ENCODE measurements at regions not wholly inside any gene's neighbourhood (a gene's known extent, or its start where the extent isn't known, plus 50 kb on each side); places are given as distances from the start of the nearest gene placed in this dataset.

GRCh38 chr3:69524816-69525215, 138.9 kb upstream of the FRMD4B start:
- no peak overlapping the region for H3K4me3 ChIP-seq (ENCODE audit: low read depth, low read length)
- no peak for TF ChIP-seq CTCF (IDR thresholded peaks at IDR 0.05; ENCODE audit: borderline replicate concordance, insufficient read depth, low read depth, low read length)

GRCh38 chr3:69521286-69521685, 135.4 kb upstream of the FRMD4B start:
- H3K4me3 ChIP-seq (ENCODE audit: low read depth, low read length), result no peak overlapping the region
- TF ChIP-seq CTCF (IDR thresholded peaks at IDR 0.05; ENCODE audit: borderline replicate concordance, insufficient read depth, low read depth, low read length), result no peak

- TF ChIP-seq CTCF (IDR thresholded peaks at IDR 0.05; ENCODE audit: borderline replicate concordance, insufficient read depth, low read depth, low read length), result no peak
- no peak overlapping the region for H3K4me3 ChIP-seq (ENCODE audit: low read depth, low read length)
Observed at GRCh38 chr3:69511361-69511760, 125.5 kb upstream of the FRMD4B start.

GRCh38 chr3:69510481-69511030, 124.7 kb upstream of the FRMD4B start:
- H3K4me3 ChIP-seq (ENCODE audit: low read depth, low read length), result no peak overlapping the region
- TF ChIP-seq CTCF (IDR thresholded peaks at IDR 0.05; ENCODE audit: borderline replicate concordance, insufficient read depth, low read depth, low read length), result no peak

- no peak overlapping the region for H3K4me3 ChIP-seq (ENCODE audit: low read depth, low read length)
- TF ChIP-seq CTCF (IDR thresholded peaks at IDR 0.05; ENCODE audit: borderline replicate concordance, insufficient read depth, low read depth, low read length), result no peak
Observed at GRCh38 chr3:69509288-69509687, 123.4 kb upstream of the FRMD4B start.

- TF ChIP-seq CTCF (IDR thresholded peaks at IDR 0.05; ENCODE audit: borderline replicate concordance, insufficient read depth, low read depth, low read length), result no peak
- H3K4me3 ChIP-seq (ENCODE audit: low read depth, low read length), result no peak overlapping the region
Observed at GRCh38 chr3:69505770-69506407, 120.0 kb upstream of the FRMD4B start.

GRCh38 chr3:69504232-69504631, 118.3 kb upstream of the FRMD4B start:
- H3K4me3 ChIP-seq (ENCODE audit: low read depth, low read length), result no peak overlapping the region
- no peak for TF ChIP-seq CTCF (IDR thresholded peaks at IDR 0.05; ENCODE audit: borderline replicate concordance, insufficient read depth, low read depth, low read length)

All from GM12875 (cell line).